Germinal center (tissue), 1 donor: ENCODE measurements at regions not wholly inside any gene's neighbourhood (a gene's known extent, or its start where the extent isn't known, plus 50 kb on each side); places are given as distances from the start of the nearest gene placed in this dataset.
A peak's percentile ranks its signal among the peaks of the same experiment; 100 is the strongest.

ENCODE experiments used
- DNase-seq: peaks from one replicate; pipeline ENCODE4 v3.0.0; 2012; ENCODE audit warnings: mixed read lengths, low spot score

GRCh38 chr2:212695426-212695825, 156.8 kb upstream of the ERBB4 start:
- DNase-seq: no peak

- no peak for DNase-seq
Observed at GRCh38 chr2:212694398-212694797, 155.8 kb upstream of the ERBB4 start.

- no peak for DNase-seq
Observed at GRCh38 chr2:212692466-212692865, 153.9 kb upstream of the ERBB4 start.

- DNase-seq: peak; percentile 52
Observed at GRCh38 chr2:212686285-212686895, 147.8 kb upstream of the ERBB4 start.

- DNase-seq: no peak
Observed at GRCh38 chr2:212683346-212684097, 144.9 kb upstream of the ERBB4 start.

- no peak for DNase-seq
Observed at GRCh38 chr2:212682937-212683336, 144.3 kb upstream of the ERBB4 start.

GRCh38 chr2:212677466-212677865, 138.9 kb upstream of the ERBB4 start:
- DNase-seq: no peak

GRCh38 chr2:212672186-212672585, 133.6 kb upstream of the ERBB4 start:
- DNase-seq: no peak

- DNase-seq: no peak
Observed at GRCh38 chr2:212669761-212670160, 131.2 kb upstream of the ERBB4 start.

GRCh38 chr2:212667751-212668316, 129.2 kb upstream of the ERBB4 start:
- DNase-seq: no peak

- no peak for DNase-seq
Observed at GRCh38 chr2:212665948-212666347, 127.3 kb upstream of the ERBB4 start.

GRCh38 chr2:212659441-212659840, 120.8 kb upstream of the ERBB4 start:
- DNase-seq: no peak

GRCh38 chr2:212649646-212650045, 111.0 kb upstream of the ERBB4 start:
- no peak for DNase-seq

- DNase-seq: no peak
Observed at GRCh38 chr2:212646698-212647366, 108.2 kb upstream of the ERBB4 start.

- DNase-seq: no peak
Observed at GRCh38 chr2:212644195-212644837, 105.7 kb upstream of the ERBB4 start.

GRCh38 chr2:212640428-212640827, 101.8 kb upstream of the ERBB4 start:
- no peak for DNase-seq

- no peak for DNase-seq
Observed at GRCh38 chr2:212638694-212639093, 100.1 kb upstream of the ERBB4 start.

GRCh38 chr2:212628586-212628985, 90.0 kb upstream of the ERBB4 start:
- no peak for DNase-seq

GRCh38 chr2:212626371-212626918, 87.8 kb upstream of the ERBB4 start:
- no peak for DNase-seq

- DNase-seq: no peak
Observed at GRCh38 chr2:212619954-212620353, 81.4 kb upstream of the ERBB4 start.

GRCh38 chr2:212618636-212619035, 80.0 kb upstream of the ERBB4 start:
- no peak for DNase-seq

- no peak for DNase-seq
Observed at GRCh38 chr2:212610872-212611425, 72.3 kb upstream of the ERBB4 start.
